ENCODE measurements at regions not wholly inside any gene's neighbourhood (a gene's known extent, or its start where the extent isn't known, plus 50 kb on each side); places are given as distances from the start of the nearest gene placed in this dataset.
"Not testable (repeated sequence)": the region's sequence is repeated elsewhere in the genome, so short reads cannot be mapped to it uniquely, and the experiment has no call there.

DNA sequence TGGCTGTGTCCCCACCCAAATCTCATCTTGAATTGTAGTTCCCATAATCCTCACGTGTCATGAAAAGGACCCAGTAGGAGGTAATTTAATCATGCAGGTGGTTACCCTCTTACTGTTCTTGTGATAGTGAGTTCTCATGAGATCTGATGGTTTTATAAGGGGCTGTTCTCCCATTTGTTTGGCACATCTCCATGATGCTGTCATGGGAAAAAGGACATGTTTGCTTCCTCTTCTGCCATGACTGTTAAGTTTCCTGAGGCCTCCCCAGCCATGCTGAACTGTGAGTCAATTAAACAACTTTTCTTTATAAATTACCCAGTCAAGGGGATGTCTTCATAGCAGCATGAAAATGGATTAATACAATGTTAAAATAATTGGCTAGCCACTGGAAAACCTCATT, 243.3 kb upstream of the MKLN1 start:
- DNase-seq (ENCODE audit: low read depth) = not testable (repeated sequence)

- no peak for DNase-seq (ENCODE audit: low read depth)
These were observed 239.7 kb upstream of the MKLN1 start for GRCh38 chr7:131087756-131088658.

GRCh38 chr7:131090188-131090587, 237.5 kb upstream of the MKLN1 start:
- no peak for DNase-seq (ENCODE audit: low read depth)

GRCh38 chr7:131090886-131091692, 236.6 kb upstream of the MKLN1 start:
- DNase-seq (ENCODE audit: low read depth) = no peak

DNA sequence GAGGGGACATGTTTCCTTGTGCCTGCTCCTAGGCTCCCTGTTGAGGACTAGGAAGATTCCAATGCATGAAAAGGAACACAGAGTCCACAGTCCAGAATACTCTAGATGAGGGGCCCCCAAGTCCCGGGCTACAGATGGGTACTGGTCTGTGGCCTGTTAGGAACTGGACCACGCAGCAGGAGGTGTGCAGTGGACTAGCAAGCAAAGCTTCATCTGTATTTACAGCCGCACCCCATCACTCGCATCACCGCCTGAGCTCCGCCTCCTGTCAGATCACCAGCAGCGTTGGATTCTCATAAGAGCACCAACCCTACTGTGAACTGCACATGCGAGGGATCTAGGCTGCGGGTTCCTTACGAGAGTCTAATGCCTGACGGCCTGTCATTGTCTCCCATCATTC, 233.0 kb upstream of the MKLN1 start:
- no peak for DNase-seq (ENCODE audit: low read depth)

- DNase-seq (ENCODE audit: low read depth) = no peak
These were observed 232.3 kb upstream of the MKLN1 start for GRCh38 chr7:131095346-131095745.

- no peak for DNase-seq (ENCODE audit: low read depth)
These were observed 231.3 kb upstream of the MKLN1 start for GRCh38 chr7:131096267-131096927.

- no peak for DNase-seq (ENCODE audit: low read depth)
These were observed 229.9 kb upstream of the MKLN1 start for GRCh38 chr7:131097662-131098376.

DNA sequence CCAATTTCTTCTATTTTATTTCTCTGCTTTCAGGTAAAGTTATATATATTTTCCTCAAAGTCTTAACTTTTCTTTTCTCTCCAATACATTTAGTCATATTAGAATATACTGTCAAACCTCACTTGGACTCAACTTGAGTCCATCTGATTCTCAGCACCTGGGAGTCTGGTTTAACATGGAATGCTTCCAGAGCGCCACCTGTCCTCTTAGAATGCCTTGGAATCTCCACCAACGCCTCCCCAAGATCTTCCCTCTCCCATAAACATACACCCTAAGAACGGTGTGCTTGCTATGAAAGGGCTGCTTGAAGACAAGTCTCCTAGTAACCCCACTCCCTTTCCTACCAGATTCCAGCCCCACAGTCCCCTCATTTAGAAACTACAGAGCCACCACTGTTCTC, 229.1 kb upstream of the MKLN1 start:
- no peak for DNase-seq (ENCODE audit: low read depth)

DNA sequence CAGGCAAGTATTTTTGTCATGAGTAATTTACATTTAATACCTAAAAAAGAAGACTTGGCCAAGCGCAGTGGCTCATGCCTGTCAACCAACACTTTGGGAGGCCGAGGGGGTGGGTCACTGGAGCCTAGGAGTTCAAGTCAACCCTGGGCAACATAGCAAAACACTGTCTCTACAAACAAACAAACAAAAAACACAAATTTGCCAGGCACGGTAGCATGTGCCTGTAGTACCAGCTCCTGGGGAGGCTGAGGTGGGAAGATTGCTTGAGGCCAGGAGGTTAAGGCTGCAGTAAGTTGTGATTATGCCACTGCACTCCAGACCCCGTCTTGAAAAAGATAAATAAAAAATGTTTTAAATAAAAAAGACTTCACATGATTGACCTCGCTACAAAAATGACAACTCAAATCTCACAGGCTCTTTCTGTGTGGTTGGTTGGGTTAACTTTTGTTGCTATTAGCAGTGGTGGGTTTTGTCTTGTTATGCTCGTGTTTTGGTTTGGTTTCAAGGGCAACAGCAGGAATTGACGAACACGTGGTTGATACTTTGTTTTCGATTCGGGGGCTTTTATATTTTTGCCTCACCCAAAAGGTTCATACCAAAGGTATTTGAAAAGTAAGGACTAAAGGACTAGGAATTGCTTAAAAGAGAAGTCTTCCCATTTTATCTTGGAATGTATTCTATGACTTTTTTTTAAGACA, 227.2 kb upstream of the MKLN1 start:
- no peak for DNase-seq (ENCODE audit: low read depth)

GRCh38 chr7:131103997-131104396, 223.7 kb upstream of the MKLN1 start:
- no peak for DNase-seq (ENCODE audit: low read depth)

DNA sequence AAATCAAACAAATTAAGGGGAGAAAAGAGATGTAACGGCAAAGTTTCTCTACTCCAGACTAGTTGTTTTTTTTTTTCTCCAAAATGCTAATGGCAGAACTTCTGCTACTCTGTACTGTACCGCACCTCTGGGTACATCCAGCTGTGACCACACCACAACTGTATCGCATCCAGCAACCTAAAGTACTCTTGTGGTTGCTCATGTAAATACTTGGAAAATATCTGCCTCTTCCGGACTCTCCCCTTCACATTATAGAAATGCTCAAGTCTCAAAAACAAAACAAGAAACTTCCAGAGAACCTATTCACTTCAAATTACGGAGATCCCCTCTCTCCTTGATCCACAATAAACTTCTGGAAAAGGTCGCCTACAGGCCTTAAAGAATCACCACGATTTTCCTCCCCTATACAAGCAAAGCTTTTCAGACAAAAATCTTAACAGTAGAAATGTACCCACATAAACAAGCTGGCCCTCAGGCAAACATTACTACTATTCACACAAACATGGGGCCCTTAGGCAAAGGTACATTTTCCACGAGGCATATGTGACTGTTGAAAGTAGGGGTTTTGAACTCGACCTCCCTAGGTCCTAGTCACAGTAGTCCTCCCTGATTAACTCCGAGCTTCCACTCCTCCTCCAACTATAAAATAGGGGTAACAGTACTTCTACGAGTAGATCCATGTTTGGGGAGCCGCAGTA, 222.9 kb upstream of the MKLN1 start:
- no peak for DNase-seq (ENCODE audit: low read depth)

- DNase-seq (ENCODE audit: low read depth) = no peak
These were observed 222.3 kb upstream of the MKLN1 start for GRCh38 chr7:131105294-131105798.

DNA sequence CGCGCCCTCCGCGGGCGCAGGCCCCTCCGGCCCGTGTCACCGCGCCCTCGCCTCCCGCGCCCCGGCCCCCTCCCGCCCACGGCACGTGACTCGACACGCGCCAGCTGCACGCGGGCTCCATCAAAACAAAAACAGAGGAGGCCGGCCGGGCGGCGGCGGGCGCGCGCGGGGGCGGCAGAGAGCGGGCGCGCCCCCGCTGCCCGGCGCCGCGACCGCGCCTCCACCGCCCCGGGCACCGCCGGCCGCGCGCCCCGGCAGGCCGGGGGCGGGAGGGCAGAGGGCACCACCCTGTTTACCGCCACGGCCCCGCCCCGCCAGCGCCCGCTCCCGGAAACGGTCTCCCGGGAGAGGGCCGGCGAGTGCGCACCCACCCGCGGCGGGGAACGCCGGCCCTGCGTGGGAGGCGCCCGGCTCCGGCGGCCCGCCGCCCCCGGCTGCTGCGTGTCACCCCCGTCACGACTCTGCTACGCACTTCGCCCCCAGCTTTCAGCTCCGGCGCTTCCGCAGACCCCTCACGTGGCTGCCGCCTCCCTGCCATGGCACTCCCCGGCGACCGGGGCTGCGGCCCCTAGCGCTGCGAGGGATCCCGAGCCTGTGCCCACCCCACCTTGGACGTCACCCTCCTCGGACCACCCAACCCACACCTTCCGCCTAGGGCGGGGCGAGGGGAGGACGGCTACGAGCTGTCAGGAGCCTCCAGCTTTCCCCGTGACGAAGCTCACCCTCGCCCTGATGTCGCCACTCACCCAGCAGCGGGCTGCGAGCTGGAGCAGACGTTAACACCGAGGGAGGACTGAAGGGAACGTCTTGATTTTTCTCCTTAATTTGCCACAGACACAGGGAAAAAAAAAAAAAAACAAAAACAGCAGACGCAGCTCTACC, 221.6 kb upstream of the MKLN1 start:
- DNase-seq (ENCODE audit: low read depth) = no peak

DNA sequence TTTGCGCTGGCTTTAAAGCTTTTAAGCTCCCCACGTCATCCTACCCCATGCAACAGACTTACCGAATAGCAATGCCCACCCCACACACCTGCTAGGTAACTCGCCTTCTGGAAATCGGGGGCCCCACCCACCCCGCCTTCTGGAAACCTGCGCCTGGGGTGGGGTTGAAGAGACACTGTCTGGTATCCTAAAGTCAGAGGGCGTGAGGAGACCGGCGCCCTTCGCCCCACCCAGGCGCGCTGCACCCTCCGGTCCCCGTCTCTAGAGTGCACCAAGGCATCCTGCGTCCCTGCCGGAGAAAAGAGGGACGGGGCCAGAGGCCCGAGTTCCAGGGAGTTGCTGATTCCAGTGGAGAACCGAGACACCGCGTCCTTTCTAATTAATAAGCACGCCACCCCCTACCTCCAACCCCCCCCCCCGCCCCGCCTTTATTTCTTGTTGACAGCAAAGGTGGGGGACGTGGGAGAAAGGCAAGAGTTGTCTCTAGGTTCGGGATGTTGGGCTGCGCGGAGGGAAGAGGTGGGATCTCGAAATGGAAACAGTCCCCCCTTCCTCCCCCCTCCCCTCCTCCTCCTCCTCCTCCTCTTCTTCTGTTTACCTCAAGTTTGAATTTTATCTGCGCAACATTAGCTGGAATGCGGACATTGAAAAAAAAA, 220.9 kb upstream of the MKLN1 start:
- no peak for DNase-seq (ENCODE audit: low read depth)

GRCh38 chr7:131107337-131108211, 220.1 kb upstream of the MKLN1 start:
- no peak for DNase-seq (ENCODE audit: low read depth)

GRCh38 chr7:131108212-131108940, 219.3 kb upstream of the MKLN1 start:
- DNase-seq (ENCODE audit: low read depth) = no peak
